GM10266 (cell line): ENCODE measurements at regions not wholly inside any gene's neighbourhood (a gene's known extent, or its start where the extent isn't known, plus 50 kb on each side); places are given as distances from the start of the nearest gene placed in this dataset.
"Not testable (repeated sequence)": the region's sequence is repeated elsewhere in the genome, so short reads cannot be mapped to it uniquely, and the experiment has no call there.

Experiments used
- DNase-seq: peaks from one replicate; pipeline ENCODE4 v3.0.0; 2012; ENCODE audit errors: extremely low spot score
- TF ChIP-seq, protein P1 (sequence below): IDR thresholded peaks from 2 replicates; pipeline ENCODE4 v1.5.1; 2012; ENCODE audit warnings: mild to moderate bottlenecking, low read depth; ENCODE audit not compliant: control insufficient read depth, insufficient read depth; ENCODE audit errors: missing control alignments

DNA sequence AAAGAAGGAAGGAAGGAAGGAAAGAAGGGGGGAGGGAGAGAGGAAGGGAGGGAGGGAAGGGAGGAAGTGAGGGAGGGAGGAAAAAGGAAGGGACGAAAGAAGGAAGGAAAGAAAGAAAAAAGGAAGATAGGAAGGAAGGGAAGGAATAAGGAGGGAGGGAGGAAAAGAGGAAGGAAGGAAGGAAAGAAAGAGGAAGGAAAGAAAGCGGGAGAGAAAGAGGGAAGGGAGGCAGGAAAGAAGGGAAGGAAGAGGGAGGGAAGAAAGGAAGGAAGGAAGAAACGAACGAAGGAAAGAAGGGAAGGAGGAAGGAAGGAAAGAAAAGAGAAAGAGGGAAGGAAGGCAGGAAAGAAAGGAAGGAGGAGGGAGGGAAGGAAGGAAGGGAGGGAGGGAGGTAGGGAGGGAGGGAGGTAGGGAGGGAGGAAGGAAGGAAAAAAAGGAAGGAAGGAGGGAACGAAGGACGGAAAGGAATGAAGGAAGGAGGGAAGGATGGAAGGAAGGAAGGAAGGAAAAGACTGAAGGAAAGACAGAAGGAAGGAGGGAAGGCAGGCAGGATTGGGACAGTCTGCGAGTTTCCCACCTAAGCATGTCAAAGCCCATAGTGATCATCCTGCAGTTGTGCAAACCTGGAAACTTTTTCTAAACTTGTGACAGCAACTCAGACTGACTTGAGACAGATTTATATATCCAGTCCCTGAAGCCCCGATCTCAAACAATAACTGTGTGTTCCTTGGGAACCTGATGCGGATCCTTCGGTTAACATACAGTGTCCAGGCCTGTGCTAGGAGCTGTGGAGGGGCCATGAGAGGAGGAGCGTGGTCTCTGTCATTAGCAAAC is 59.8 kb upstream of the IYD start:
- no peak for DNase-seq
- TF ChIP-seq, protein P1, sequence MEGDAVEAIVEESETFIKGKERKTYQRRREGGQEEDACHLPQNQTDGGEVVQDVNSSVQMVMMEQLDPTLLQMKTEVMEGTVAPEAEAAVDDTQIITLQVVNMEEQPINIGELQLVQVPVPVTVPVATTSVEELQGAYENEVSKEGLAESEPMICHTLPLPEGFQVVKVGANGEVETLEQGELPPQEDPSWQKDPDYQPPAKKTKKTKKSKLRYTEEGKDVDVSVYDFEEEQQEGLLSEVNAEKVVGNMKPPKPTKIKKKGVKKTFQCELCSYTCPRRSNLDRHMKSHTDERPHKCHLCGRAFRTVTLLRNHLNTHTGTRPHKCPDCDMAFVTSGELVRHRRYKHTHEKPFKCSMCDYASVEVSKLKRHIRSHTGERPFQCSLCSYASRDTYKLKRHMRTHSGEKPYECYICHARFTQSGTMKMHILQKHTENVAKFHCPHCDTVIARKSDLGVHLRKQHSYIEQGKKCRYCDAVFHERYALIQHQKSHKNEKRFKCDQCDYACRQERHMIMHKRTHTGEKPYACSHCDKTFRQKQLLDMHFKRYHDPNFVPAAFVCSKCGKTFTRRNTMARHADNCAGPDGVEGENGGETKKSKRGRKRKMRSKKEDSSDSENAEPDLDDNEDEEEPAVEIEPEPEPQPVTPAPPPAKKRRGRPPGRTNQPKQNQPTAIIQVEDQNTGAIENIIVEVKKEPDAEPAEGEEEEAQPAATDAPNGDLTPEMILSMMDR, result no peak

- TF ChIP-seq, protein P1, result no peak
- DNase-seq, result no peak
Measured at GRCh38 chr6:150310539-150310938, 58.3 kb upstream of the IYD start.

- not testable (repeated sequence) for DNase-seq
Measured at GRCh38 chr6:150311149-150311944, 57.5 kb upstream of the IYD start.

DNA sequence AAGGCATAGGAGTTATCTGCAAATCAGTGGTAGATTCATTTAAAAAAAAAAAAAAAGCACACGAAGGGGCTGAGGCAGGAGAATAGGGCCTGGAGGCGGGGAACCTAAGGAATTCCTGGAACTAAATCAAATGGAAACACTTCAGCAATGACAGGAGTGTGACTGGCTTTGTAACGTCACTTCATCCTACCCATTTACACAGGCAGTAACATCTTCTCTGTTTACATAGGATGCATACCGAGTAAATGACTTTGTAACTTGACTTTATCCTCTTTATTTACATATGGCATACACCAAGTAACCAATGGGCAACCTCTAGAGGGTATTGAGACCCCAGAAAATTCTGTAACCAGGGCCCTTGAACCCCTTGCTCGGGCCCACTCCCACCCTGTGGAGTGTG is 56.4 kb upstream of the IYD start:
- TF ChIP-seq, protein P1, result no peak
- DNase-seq, result no peak

DNA sequence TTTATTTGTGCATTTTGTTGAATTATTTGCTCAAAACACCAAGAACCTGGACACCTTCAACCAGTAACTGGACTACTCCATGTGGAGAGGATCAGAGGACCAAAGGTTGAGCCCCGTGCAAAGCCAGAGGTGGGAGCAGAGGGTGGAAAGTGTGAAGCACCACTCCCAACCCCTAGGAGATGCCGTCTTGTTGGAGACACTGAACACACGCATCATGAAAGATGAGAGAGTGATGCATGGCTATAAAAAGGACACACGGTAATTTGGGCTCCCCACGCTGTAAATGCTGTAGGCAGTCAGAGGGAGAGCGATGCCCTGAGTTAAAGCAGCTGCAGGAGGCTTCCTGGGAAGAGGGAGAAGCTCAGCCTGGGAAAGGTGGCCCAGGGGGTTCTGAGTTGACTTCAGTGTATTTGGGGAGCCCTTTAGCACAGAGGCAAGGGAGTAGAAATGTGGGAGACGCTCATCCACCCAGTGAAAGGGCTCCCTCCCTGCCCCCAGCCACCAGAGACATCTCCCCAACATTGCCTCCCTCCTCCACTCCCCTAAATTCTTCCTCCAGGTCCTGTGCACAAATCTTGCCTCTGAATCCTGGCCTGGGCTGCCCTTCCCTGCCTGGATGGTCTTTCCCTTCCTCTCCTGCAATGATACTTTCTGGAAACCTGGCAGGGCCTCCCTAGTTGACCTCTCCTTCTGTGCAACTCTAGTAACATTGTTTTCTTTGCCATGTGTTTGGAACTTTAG is 55.8 kb upstream of the IYD start:
- TF ChIP-seq, protein P1, result no peak
- DNase-seq, result no peak

- TF ChIP-seq, protein P1, result no peak
- DNase-seq, result no peak
Measured at GRCh38 chr6:150313781-150314180, 55.0 kb upstream of the IYD start.
